Stimulated activated naive CD8-positive, alpha-beta T cell treated with anti-CD3 and anti-CD28 coated beads, Interleukin-15, Interleukin-2, amounts not matched to agents 100 ng/mL and 50 ng/mL, for 24 hours (primary cell): ENCODE measurements at regions not wholly inside any gene's neighbourhood (a gene's known extent, or its start where the extent isn't known, plus 50 kb on each side); places are given as distances from the start of the nearest gene placed in this dataset.

Experiments
- H3K27ac Mint-ChIP-seq: one replicate; pipeline ENCODE4 v1.8.0; 2021; ENCODE audit warnings: mild to moderate bottlenecking, mixed read lengths
- H3K27me3 Mint-ChIP-seq: one replicate; pipeline ENCODE4 v1.8.0; 2021; ENCODE audit warnings: mixed read lengths
- H3K36me3 Mint-ChIP-seq: one replicate; pipeline ENCODE4 v1.8.0; 2021; ENCODE audit warnings: low read depth, mixed read lengths
- H3K4me1 Mint-ChIP-seq: one replicate; pipeline ENCODE4 v1.8.0; 2021; ENCODE audit warnings: low read depth, mixed read lengths
- H3K4me3 Mint-ChIP-seq: one replicate; pipeline ENCODE4 v1.8.0; 2021; ENCODE audit warnings: mild to moderate bottlenecking, mixed read lengths
- H3K9me3 Mint-ChIP-seq: one replicate; pipeline ENCODE4 v1.8.0; 2021; ENCODE audit warnings: mixed read lengths

DNA sequence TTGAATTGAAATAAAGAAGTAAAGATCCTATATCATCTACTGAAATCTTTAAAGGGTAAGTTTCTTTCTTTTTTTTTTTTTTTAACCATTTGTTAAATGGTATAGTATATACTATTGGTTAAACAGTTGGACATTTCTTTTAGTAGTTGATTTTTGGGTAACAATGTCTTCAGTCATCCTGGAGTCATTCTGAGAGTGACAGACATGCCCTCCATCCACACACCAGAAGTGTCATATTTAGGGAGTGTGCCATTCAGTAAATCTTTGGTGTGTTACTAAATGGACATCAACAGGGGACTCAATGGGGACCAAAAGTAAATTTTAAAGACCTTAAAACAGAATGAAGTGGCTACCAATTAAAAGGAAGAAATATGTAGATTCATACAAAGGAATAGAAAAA, 50.8 kb upstream of the SLC39A10 start:
- Mint-ChIP-seq H3K4me3 (no peak overlapping the region), H3K36me3 (no peaks in the 10 kb centered on the region), H3K27ac (no peak overlapping the region), H3K27me3 (no peaks in the 10 kb centered on the region), H3K9me3 (no peaks in the 10 kb centered on the region), H3K4me1 (peaks cover 38% of the 10 kb centered on the region)

DNA sequence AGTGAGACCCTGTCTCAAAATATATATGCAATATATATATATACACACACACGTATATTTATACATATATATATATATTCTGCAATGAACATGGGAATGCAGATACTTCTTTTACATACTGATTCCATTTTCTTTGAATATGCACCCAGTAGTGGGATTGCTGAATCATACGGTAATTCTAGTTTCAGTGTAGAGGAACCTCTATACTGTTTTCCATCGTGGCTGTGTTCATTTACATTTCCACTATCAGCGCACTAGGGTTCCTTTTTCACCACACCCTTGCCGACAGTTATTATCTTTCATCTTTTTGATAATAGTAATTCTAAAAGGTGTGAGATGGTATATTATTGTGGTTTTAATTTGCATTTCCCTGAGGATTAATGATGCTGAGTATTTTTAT, 52.3 kb upstream of the SLC39A10 start:
- Mint-ChIP-seq H3K4me3 (no peak overlapping the region), H3K36me3 (no peaks in the 10 kb centered on the region), H3K9me3 (no peaks in the 10 kb centered on the region), H3K27me3 (no peaks in the 10 kb centered on the region), H3K4me1 (peaks cover 32% of the 10 kb centered on the region), H3K27ac (no peak overlapping the region)

DNA sequence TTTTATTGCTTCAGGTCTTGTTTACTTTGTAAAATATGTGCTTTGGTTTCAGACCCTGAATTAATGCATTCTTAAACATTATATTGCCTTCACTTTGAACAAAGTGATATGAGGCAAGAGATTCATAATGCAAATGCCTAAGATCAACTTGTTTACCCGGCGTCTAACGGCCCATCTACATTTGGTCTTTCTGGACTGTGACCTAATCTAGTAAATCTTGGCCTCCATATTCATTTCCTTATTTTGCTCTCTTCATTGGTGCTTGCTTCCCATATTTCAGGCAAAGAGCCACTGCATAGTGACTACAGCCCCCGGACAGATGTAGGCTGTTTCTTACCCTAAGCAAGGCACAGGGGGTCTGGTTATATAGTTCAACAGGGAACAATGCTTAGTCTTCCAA, 53.0 kb upstream of the SLC39A10 start:
- Mint-ChIP-seq H3K9me3 (no peaks in the 10 kb centered on the region), H3K27me3 (no peaks in the 10 kb centered on the region), H3K4me3 (no peak overlapping the region), H3K36me3 (no peaks in the 10 kb centered on the region), H3K4me1 (peaks cover 25% of the 10 kb centered on the region), H3K27ac (no peak overlapping the region)

- H3K27ac Mint-ChIP-seq: no peak overlapping the region
- no peaks in the 10 kb centered on the region for H3K36me3 Mint-ChIP-seq
- no peak overlapping the region for H3K4me3 Mint-ChIP-seq
- H3K9me3 Mint-ChIP-seq: no peaks in the 10 kb centered on the region
- H3K4me1 Mint-ChIP-seq: peaks cover 19% of the 10 kb centered on the region
- H3K27me3 Mint-ChIP-seq: no peaks in the 10 kb centered on the region
These were observed 53.6 kb upstream of the SLC39A10 start for GRCh38 chr2:195603408-195603807.

- Mint-ChIP-seq H3K27ac (no peak overlapping the region), H3K36me3 (no peaks in the 10 kb centered on the region), H3K4me1 (peaks cover 19% of the 10 kb centered on the region), H3K27me3 (no peaks in the 10 kb centered on the region), H3K9me3 (no peaks in the 10 kb centered on the region), H3K4me3 (no peak overlapping the region)
These were observed 54.3 kb upstream of the SLC39A10 start for GRCh38 chr2:195602687-195603086.

DNA sequence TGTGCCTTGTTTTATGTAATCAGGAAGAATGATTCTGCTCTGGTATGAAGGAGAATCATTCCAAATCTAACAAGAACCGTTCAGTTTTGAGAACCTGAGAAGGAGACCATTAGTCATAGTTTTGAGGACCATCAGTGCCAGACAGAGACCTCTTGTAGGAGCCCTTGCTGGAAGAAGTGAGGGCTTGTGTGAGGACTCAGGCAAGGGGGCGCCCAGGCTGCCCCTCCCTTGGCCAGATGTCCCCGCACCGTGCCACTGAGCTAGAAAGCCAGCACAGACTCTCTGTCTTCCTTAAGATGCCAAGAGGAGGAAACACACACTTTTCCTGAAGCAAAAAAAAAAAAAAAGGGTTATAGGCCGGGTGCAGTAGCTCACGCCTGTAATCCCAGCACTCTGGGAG, 55.7 kb upstream of the SLC39A10 start:
- H3K36me3 Mint-ChIP-seq: no peaks in the 10 kb centered on the region
- H3K9me3 Mint-ChIP-seq: no peaks in the 10 kb centered on the region
- no peak overlapping the region for H3K27ac Mint-ChIP-seq
- no peak overlapping the region for H3K4me3 Mint-ChIP-seq
- H3K4me1 Mint-ChIP-seq: peaks cover 19% of the 10 kb centered on the region
- H3K27me3 Mint-ChIP-seq: no peaks in the 10 kb centered on the region

DNA sequence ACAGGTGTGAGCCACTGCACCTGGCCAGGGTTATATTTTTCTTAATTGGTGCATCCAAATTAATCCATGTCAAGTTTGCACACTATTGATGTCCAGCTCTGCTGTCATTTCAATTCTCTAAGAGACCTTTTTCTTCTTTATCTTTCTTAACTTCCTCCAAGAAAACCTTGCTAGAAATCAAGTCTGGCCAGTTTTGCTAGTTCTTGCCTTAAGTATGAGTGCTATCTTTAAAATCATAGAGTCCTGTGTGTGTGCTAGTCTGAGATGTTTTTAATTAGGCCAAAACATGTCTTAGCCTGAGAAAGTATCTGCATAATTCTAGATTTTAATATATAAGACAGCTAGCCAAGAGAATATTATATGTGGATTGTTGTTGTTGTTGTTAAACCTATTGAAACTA, 56.2 kb upstream of the SLC39A10 start:
- H3K36me3 Mint-ChIP-seq: no peaks in the 10 kb centered on the region
- H3K27me3 Mint-ChIP-seq: no peaks in the 10 kb centered on the region
- no peaks in the 10 kb centered on the region for H3K9me3 Mint-ChIP-seq
- H3K27ac Mint-ChIP-seq: no peak overlapping the region
- H3K4me3 Mint-ChIP-seq: no peak overlapping the region
- peaks cover 19% of the 10 kb centered on the region for H3K4me1 Mint-ChIP-seq

- Mint-ChIP-seq H3K27ac (no peak overlapping the region), H3K9me3 (no peaks in the 10 kb centered on the region), H3K4me1 (peaks cover 22% of the 10 kb centered on the region), H3K27me3 (no peaks in the 10 kb centered on the region), H3K4me3 (no peak overlapping the region), H3K36me3 (no peaks in the 10 kb centered on the region)
These were observed 60.2 kb upstream of the SLC39A10 start for GRCh38 chr2:195596840-195597239.

DNA sequence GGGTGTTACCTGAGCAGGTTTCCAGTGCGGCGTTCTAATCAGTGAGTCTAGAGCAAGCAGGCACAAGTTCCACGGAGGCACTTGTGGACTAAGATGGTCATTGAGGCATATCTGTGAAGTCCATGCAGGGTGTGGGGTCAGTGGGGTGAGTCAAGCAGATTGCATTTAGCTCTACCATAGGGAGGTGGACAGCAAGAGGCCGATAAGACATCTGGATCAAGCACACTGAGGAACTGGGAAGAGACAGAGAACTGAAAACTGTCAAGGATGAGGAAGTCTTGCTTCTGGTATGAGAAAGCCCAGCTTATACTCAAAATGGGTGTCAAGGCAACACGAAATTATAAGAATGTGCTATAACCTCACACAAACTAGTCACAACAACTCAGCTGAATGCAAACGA, 61.2 kb upstream of the SLC39A10 start:
- Mint-ChIP-seq H3K9me3 (no peaks in the 10 kb centered on the region), H3K36me3 (no peaks in the 10 kb centered on the region), H3K4me3 (no peak overlapping the region), H3K4me1 (peaks cover 16% of the 10 kb centered on the region), H3K27ac (no peak overlapping the region), H3K27me3 (no peaks in the 10 kb centered on the region)

DNA sequence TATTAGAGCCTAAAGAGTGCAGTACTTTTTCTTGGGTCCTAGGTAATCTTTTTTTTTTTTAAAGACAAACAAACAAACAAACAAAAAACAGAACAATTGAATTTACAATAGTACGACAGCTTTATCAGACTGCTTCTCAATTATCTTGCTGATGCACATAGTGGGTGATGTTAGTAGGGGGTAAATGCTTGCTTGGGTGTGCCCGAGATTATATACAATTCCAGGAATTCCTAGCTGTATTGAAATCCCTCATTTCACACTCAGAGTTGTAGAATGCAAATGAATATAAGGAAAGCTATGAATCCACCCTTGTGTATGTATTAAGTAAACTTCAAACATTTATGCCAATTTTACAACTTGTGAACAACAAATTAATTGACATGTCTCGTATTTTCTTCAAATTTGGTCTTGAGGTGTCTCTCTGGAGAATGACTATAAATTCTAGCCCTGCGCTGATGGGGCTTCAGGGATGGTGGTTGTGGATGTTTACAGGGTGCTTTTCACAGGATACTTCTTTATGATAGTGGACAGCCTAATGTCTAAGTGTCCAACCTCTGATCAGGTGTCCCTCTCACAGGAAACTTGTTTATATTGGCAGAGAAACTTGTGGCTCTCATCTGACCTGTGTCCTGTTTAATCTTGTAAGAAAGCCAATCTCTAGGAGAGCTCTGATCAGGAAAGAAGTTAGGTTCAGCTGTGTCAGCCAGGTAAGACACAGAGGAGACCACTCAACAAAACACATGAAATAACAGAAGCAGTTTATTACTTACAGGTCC, 61.9 kb upstream of the SLC39A10 start:
- H3K9me3 Mint-ChIP-seq: no peaks in the 10 kb centered on the region
- no peak overlapping the region for H3K4me3 Mint-ChIP-seq
- no peaks in the 10 kb centered on the region for H3K36me3 Mint-ChIP-seq
- H3K27ac Mint-ChIP-seq: no peak overlapping the region
- peaks cover 18% of the 10 kb centered on the region for H3K4me1 Mint-ChIP-seq
- H3K27me3 Mint-ChIP-seq: no peaks in the 10 kb centered on the region

DNA sequence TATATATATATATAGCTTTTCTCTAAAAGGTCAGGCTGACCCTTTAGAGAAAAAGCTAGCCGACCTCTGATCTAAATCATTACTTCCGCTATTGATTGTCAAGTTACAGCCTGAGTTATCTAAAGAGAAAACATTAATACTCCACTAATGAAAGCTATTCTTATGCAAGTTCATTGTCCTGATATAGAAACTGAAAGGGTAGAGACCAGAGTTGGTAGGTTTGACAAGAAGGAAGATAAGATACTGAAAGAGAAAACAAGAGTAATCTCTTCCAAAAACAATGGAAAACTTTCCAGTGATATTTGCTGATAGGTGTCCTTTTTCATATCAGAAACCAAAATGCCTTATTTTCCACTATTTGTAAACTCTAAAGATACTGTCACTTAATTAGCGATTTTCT, 62.8 kb upstream of the SLC39A10 start:
- Mint-ChIP-seq H3K36me3 (no peaks in the 10 kb centered on the region), H3K27ac (no peak overlapping the region), H3K4me3 (no peak overlapping the region), H3K9me3 (no peaks in the 10 kb centered on the region), H3K4me1 (peaks cover 22% of the 10 kb centered on the region), H3K27me3 (no peaks in the 10 kb centered on the region)

DNA sequence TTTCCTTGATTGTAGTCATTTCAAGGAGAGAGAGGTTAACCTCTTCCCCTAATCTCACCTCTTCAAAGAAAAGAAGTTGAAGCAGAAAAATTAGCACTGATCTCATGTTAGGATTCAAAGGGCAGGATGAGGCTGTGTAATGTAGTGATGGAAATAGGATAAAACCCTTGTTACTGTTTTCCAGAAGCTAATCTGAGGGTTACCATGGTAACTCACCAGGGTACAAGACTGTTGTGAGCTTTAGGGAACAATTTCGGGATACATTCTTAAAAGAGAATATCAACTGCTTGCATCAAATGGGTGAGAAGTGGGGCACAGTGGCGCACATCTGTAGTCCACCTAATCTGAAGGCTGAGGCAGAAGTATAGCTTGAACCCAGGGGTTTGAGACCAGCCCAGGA, 64.9 kb upstream of the SLC39A10 start:
- Mint-ChIP-seq H3K4me1 (peaks cover 22% of the 10 kb centered on the region), H3K36me3 (no peaks in the 10 kb centered on the region), H3K27ac (no peak overlapping the region), H3K4me3 (no peak overlapping the region), H3K27me3 (no peaks in the 10 kb centered on the region), H3K9me3 (no peaks in the 10 kb centered on the region)

DNA sequence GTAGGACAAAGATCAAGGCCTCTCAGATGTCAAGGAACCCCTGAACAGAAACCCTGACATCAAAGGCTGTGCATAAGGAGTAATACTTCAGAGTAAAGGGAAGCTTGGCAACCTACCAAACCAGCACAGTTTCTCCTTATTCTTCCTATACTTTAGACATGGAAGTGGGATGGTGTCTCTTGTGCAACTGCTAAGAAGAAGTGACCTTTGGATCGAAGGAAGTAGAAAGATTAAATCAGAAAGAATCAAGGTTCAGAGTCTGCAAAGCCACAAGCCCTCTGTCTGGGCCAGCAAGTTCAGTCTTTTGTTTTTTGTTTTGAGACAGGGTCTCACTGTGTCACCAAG, 66.2 kb upstream of the SLC39A10 start:
- Mint-ChIP-seq H3K27me3 (no peaks in the 10 kb centered on the region), H3K4me3 (no peak overlapping the region), H3K9me3 (no peaks in the 10 kb centered on the region), H3K27ac (no peak overlapping the region), H3K36me3 (no peaks in the 10 kb centered on the region), H3K4me1 (peaks cover 22% of the 10 kb centered on the region)

- Mint-ChIP-seq H3K27ac (no peak overlapping the region), H3K4me3 (no peak overlapping the region), H3K27me3 (no peaks in the 10 kb centered on the region), H3K36me3 (no peaks in the 10 kb centered on the region), H3K9me3 (no peaks in the 10 kb centered on the region), H3K4me1 (peaks cover 22% of the 10 kb centered on the region)
These were observed 66.7 kb upstream of the SLC39A10 start for GRCh38 chr2:195590199-195590860.

GRCh38 chr2:195587966-195588365, 69.1 kb upstream of the SLC39A10 start:
- Mint-ChIP-seq H3K9me3 (no peaks in the 10 kb centered on the region), H3K36me3 (no peaks in the 10 kb centered on the region), H3K27ac (no peak overlapping the region), H3K4me1 (peaks cover 8% of the 10 kb centered on the region), H3K27me3 (no peaks in the 10 kb centered on the region), H3K4me3 (no peak overlapping the region)
